Fibroblast of villous mesenchyme (primary cell): ENCODE measurements at regions not wholly inside any gene's neighbourhood (a gene's known extent, or its start where the extent isn't known, plus 50 kb on each side); places are given as distances from the start of the nearest gene placed in this dataset.

Experiments
- DNase-seq: peaks from one replicate; pipeline ENCODE4 v3.0.0-alpha.2; 2010; ENCODE audit warnings: low read depth
- H3K4me3 ChIP-seq: 2 replicates; pipeline ENCODE4 v1.5.1; 2011; ENCODE audit warnings: low read depth, mild to moderate bottlenecking, low read length
- CTCF ChIP-seq: IDR thresholded peaks from 2 replicates; pipeline ENCODE4 v1.5.1; 2012; ENCODE audit warnings: low read depth, mild to moderate bottlenecking, low read length; ENCODE audit not compliant: insufficient read depth

GRCh38 chr10:2659660-2660209 is 407.6 kb upstream of the PFKP start:
- no peak for DNase-seq
- H3K4me3 ChIP-seq, result no peak overlapping the region
- TF ChIP-seq CTCF, result no peak

- no peak for TF ChIP-seq CTCF
- no peak for DNase-seq
- H3K4me3 ChIP-seq, result no peak overlapping the region
Observed at GRCh38 chr10:2658780-2659179, 408.6 kb upstream of the PFKP start.

- TF ChIP-seq CTCF, result no peak
- no peak for DNase-seq
- H3K4me3 ChIP-seq, result no peak overlapping the region
Observed at GRCh38 chr10:2650328-2650727, 417.0 kb upstream of the PFKP start.

GRCh38 chr10:2641028-2641427 is 426.3 kb upstream of the PFKP start:
- DNase-seq, result no peak
- no peak for TF ChIP-seq CTCF
- no peak overlapping the region for H3K4me3 ChIP-seq

GRCh38 chr10:2633630-2634029 is 433.7 kb upstream of the PFKP start:
- H3K4me3 ChIP-seq, result no peak overlapping the region
- no peak for DNase-seq
- no peak for TF ChIP-seq CTCF

- no peak for TF ChIP-seq CTCF
- DNase-seq, result no peak
Observed at GRCh38 chr10:2631557-2632205, 435.7 kb upstream of the PFKP start.

GRCh38 chr10:2628705-2629104 is 438.6 kb upstream of the PFKP start:
- TF ChIP-seq CTCF, result no peak
- H3K4me3 ChIP-seq, result no peak overlapping the region
- no peak for DNase-seq

More at GRCh38 chr10:2631557-2632205, 435.7 kb upstream of the PFKP start:
- no peak overlapping the region for H3K4me3 ChIP-seq
